ENCODE measurements at regions not wholly inside any gene's neighbourhood (a gene's known extent, or its start where the extent isn't known, plus 50 kb on each side); places are given as distances from the start of the nearest gene placed in this dataset.

DNA sequence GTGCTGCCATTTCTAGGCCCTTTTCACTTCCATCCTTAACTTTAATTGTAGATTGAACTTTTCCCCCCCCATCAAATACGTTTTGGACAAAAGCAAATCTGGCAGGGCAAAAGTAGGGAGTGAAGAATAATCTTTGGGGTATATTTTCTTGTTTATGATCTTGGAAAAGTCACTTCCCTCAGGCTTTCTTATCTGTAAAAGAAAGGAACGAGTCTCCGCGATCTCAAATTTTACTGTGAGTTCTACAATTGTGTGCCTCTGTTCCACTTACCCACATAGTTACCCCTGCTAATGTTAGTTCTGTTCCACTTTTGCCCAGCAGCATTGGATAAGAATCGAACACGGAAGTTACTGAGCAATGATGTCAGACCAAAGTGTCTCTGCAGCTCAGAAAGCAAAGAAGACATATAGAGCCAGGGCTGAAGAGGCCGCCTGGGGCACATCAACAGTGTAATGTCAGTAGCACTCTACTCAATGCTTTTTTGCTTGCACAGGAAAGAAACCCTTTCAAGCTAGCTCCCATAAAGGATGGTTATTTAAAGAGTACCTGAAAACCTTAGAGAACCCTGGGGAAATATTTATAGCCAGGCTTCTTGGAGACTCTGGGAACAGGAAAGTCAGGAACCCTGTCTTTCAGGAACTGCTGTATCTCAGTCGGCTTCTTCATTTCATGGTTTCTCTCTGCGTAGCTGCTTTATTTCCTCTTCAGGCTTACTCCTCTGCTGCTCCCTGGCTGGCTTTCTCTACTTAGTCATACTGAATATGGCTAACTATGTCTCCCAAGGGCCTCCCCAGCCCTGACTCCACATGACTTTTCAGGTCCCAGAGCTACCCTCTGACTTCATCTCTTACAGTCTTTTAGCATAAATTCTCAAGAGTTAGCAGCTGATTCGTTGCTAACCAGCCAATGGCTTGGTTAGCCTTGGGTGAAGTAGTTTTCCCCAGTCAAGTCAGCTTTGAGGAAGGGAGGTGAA, 123.7 kb upstream of the FAM3C start:
- in situ Hi-C loops (cut with MboI; ENCODE audit: low pct_unique_long_range_greater_than_20kb, low sequenced_read_pairs, unreplicated experiment), result no loop called here
- peak; percentile 14 for DNase-seq (ENCODE audit: low spot score)
- TF ChIP-seq CTCF (IDR thresholded peaks at IDR 0.05; ENCODE audit: extremely low read depth, insufficient read depth, missing control alignments), result no peak

- no peak for DNase-seq (ENCODE audit: low spot score)
- TF ChIP-seq CTCF (IDR thresholded peaks at IDR 0.05; ENCODE audit: extremely low read depth, insufficient read depth, missing control alignments), result no peak
- in situ Hi-C loops (cut with MboI; ENCODE audit: low pct_unique_long_range_greater_than_20kb, low sequenced_read_pairs, unreplicated experiment), result no loop called here
Measured at GRCh38 chr7:121517591-121517990, 121.5 kb upstream of the FAM3C start.

DNA sequence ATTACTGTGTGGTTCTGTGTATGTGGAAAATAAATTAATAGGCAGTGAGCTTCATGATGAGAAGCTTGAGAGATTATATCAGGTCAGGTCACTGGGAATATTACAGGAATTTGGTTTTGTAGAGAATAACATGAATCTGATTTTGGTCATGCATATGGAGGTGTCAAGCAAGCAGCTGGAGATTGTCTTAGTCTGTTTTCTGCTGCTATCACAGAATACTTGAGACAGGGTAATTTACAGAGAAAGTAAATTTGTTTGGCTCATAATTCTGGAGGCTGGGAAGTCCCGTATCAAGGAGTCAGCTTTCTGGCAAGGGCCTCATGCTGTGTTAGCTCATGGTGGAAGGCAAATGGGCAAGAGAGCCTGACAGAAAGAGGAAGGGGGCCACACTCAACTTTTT, 120.7 kb upstream of the FAM3C start:
- in situ Hi-C loops (cut with MboI; ENCODE audit: low pct_unique_long_range_greater_than_20kb, low sequenced_read_pairs, unreplicated experiment), result no loop called here
- no peak for TF ChIP-seq CTCF (IDR thresholded peaks at IDR 0.05; ENCODE audit: extremely low read depth, insufficient read depth, missing control alignments)

GRCh38 chr7:121515630-121516401, 119.7 kb upstream of the FAM3C start:
- TF ChIP-seq CTCF (IDR thresholded peaks at IDR 0.05; ENCODE audit: extremely low read depth, insufficient read depth, missing control alignments), result no peak
- in situ Hi-C loops (cut with MboI; ENCODE audit: low pct_unique_long_range_greater_than_20kb, low sequenced_read_pairs, unreplicated experiment), result no loop called here
- DNase-seq (ENCODE audit: low spot score), result no peak

More for the DNA sequence above, 120.7 kb upstream of the FAM3C start:
- DNase-seq (ENCODE audit: low spot score), result no peak

DNA sequence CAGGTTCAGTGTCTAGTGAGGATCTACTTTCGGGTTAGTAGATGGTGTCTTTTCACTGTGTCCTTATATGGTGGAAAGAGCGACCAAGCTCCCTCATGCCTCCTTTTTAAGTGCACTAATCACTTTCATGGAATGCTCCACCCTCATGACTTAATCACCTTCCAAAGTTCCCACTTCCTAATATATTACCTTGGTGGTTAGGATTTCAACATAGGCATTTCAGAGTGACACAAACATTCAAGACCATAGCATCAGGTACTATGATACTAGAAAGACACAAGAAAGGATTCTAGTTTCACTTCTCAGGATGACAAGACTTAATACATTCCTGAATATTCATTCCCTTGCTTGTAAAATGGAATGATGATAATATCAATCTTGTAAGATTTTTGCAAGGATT, 119.1 kb upstream of the FAM3C start:
- in situ Hi-C loops (cut with MboI; ENCODE audit: low pct_unique_long_range_greater_than_20kb, low sequenced_read_pairs, unreplicated experiment), result no loop called here
- no peak for DNase-seq (ENCODE audit: low spot score)
- no peak for TF ChIP-seq CTCF (IDR thresholded peaks at IDR 0.05; ENCODE audit: extremely low read depth, insufficient read depth, missing control alignments)

GRCh38 chr7:121513105-121513504, 117.0 kb upstream of the FAM3C start:
- in situ Hi-C loops (cut with MboI; ENCODE audit: low pct_unique_long_range_greater_than_20kb, low sequenced_read_pairs, unreplicated experiment), result no loop called here
- DNase-seq (ENCODE audit: low spot score), result no peak
- TF ChIP-seq CTCF (IDR thresholded peaks at IDR 0.05; ENCODE audit: extremely low read depth, insufficient read depth, missing control alignments), result no peak

Data from GM13977 (cell line).